ENCODE measurements at regions not wholly inside any gene's neighbourhood (a gene's known extent, or its start where the extent isn't known, plus 50 kb on each side); places are given as distances from the start of the nearest gene placed in this dataset.
"Not testable (repeated sequence)": the region's sequence is repeated elsewhere in the genome, so short reads cannot be mapped to it uniquely, and the experiment has no call there.

- not testable (repeated sequence) for TF ChIP-seq POLR2A (IDR thresholded peaks at IDR 0.05; ENCODE audit: low read length); GATA1 (IDR thresholded peaks at IDR 0.05; ENCODE audit: low read depth, low read length)
Measured at GRCh38 chr7:32789266-32789665, 102.3 kb downstream of the KBTBD2 start.

Data from erythroblast (primary cell).